VCaP (cell line): ENCODE measurements at regions not wholly inside any gene's neighbourhood (a gene's known extent, or its start where the extent isn't known, plus 50 kb on each side); places are given as distances from the start of the nearest gene placed in this dataset.

ENCODE experiments used
- H3K27ac ChIP-seq: fragments of 450-650 bp; 2 replicates; pipeline ENCODE4 v1.5.1; 2017
- CTCF ChIP-seq: fragments of 450-650 bp; conservative IDR thresholded peaks from 2 replicates; pipeline ENCODE4 v1.5.1; 2017; ENCODE audit warnings: mild to moderate bottlenecking, moderate library complexity

GRCh38 chr1:67977756-67978155 lies 72.7 kb downstream of the DIRAS3 start:
- no peak for TF ChIP-seq CTCF

GRCh38 chr1:67973051-67973450 lies 77.4 kb downstream of the DIRAS3 start:
- no peak for TF ChIP-seq CTCF
- no peak overlapping the region for H3K27ac ChIP-seq

More at GRCh38 chr1:67977756-67978155, 72.7 kb downstream of the DIRAS3 start:
- H3K27ac ChIP-seq: no peak overlapping the region

- no peak for TF ChIP-seq CTCF
- H3K27ac ChIP-seq: no peak overlapping the region
Observed at GRCh38 chr1:67970088-67970487, 80.3 kb downstream of the DIRAS3 start.

GRCh38 chr1:67969446-67969845 lies 81.0 kb downstream of the DIRAS3 start:
- no peak for TF ChIP-seq CTCF
- H3K27ac ChIP-seq: no peak overlapping the region

- H3K27ac ChIP-seq: no peak overlapping the region
Observed at GRCh38 chr1:67966666-67967009, 83.8 kb downstream of the DIRAS3 start.

GRCh38 chr1:67965995-67966665 lies 84.3 kb downstream of the DIRAS3 start:
- H3K27ac ChIP-seq: no peak overlapping the region
- TF ChIP-seq CTCF: no peak

More at GRCh38 chr1:67966666-67967009, 83.8 kb downstream of the DIRAS3 start:
- TF ChIP-seq CTCF: no peak

GRCh38 chr1:67963263-67963662 lies 87.2 kb downstream of the DIRAS3 start:
- TF ChIP-seq CTCF: no peak
- H3K27ac ChIP-seq: no peak overlapping the region
